Muscle of arm (tissue), 1 donor: ENCODE measurements at regions not wholly inside any gene's neighbourhood (a gene's known extent, or its start where the extent isn't known, plus 50 kb on each side); places are given as distances from the start of the nearest gene placed in this dataset.
"Not testable (repeated sequence)": the region's sequence is repeated elsewhere in the genome, so short reads cannot be mapped to it uniquely, and the experiment has no call there.

ENCODE experiments used
- DNase-seq: peaks from one replicate; pipeline ENCODE4 v3.0.0-alpha.2; 2013

DNA sequence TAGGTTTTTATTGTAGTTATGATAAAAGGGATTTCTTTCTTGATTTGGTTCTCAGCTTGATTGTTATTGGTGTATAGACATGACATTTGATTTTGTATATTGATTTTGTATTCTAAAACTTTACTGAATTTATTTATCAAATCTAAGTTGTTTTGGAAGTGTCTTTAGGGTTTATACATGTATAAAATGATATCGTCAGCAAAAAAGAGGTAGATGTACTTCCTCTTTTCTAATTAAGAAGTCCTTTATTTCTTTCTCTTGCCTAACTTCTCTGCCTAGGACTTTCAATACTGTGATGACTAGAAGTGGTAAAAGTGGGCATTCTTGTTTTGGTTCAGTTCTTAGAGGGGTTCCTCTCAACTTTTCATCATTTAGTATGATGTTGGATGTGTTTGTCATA lies 487.3 kb upstream of the KIF2B start:
- no peak for DNase-seq

- DNase-seq, result no peak
Observed at GRCh38 chr17:53330756-53331155, 492.0 kb upstream of the KIF2B start.

DNA sequence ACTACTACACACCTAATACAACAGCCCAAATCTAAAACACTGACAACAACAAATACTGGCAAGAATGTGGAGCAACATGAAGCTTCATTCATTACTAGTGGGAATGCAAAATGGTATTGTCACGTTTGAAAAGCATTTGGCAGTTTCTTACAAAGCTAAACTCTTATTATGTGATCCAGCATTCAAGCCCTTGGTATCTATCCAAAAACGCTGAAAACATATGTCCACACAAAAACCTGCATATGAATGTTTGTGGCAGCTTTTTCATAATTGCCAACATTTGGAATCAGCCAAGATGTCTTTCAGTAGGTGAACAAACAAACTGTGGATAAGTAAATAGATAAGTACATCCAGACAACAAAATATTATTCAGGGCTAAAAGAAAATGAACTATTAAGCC lies 501.1 kb upstream of the KIF2B start:
- DNase-seq, result no peak

- no peak for DNase-seq
Observed at GRCh38 chr17:53319947-53320346, 502.8 kb upstream of the KIF2B start.

DNA sequence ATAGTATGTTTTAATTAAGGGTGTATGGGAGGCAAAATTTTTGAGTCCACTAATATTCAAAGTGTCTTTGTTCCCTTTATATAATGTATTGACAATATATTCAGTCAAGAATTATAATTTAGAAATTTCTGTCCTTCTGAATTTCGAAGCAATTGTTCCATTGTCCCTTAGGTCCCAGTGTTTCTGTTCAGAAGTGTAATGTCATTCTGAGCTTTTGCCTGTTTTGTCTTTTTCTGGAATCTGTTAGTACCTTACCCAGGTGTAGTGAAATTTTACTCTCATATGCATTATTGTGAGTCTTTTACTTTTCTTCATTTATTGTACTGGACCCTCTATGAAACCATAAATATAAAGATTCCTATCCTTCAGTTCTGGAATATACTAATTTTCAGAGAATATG lies 505.7 kb upstream of the KIF2B start:
- no peak for DNase-seq

- no peak for DNase-seq
Observed at GRCh38 chr17:53316073-53316472, 506.7 kb upstream of the KIF2B start.

GRCh38 chr17:53314521-53314920 lies 508.2 kb upstream of the KIF2B start:
- DNase-seq, result no peak

DNA sequence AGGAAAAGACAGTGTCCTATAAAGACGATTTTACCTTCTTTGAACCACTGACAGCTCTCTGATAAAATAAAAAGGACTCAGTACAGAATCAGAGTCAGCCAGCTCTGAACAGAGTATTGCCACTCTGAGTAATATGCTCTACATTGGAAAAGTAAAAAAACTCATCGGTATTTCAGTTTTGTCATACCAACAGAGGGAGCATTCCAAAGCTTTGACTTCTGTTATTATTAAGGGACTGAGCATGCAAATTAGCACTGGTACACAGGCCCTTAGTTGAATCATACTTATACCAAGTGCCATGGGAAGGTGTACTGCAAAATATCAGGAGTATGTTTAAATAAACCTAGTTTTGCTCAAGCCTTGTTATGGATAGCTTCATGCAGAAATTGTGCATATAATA lies 509.0 kb upstream of the KIF2B start:
- no peak for DNase-seq

DNA sequence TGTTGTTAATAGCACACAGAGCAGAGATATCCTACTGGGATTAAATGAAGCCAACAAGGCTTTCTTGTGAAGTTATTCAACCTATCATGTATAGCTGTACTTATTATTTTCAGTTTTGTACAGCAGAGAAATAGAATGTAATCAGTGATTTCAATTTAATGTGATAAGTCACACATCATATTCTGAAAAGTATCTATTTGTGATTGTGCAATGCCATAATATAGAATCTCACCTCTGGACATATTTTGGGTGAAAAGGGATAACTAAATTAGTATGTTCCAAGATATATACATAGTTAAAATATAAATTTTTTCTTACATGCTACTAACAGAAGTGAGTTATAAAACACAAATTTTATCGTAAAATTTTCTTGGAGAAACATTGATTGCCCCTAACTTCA lies 544.3 kb upstream of the KIF2B start:
- no peak for DNase-seq

DNA sequence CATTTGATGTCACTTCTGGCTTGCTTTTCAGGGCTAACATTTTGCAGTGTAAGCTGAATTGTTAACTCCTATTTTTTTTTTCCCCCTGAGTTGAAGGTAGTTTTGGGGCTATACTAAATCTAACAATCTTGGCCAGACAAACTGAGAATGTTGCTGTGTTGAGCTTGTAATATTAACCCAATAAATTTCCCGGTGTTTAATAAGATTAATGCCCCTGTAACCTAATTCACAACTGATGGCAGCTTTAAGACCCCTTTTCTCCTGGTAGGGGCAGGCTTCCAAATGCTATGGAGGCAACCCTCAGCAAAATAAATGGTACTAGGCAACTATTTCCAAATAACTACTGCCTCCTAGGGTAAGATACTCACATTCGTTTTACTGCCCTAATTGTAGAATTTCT lies 549.6 kb upstream of the KIF2B start:
- no peak for DNase-seq

- DNase-seq, result peak; percentile 43
Observed at GRCh38 chr17:53270936-53271335, 551.8 kb upstream of the KIF2B start.

GRCh38 chr17:53264730-53265129 lies 558.0 kb upstream of the KIF2B start:
- no peak for DNase-seq

- no peak for DNase-seq
Observed at GRCh38 chr17:53253956-53254597, 568.6 kb upstream of the KIF2B start.

DNA sequence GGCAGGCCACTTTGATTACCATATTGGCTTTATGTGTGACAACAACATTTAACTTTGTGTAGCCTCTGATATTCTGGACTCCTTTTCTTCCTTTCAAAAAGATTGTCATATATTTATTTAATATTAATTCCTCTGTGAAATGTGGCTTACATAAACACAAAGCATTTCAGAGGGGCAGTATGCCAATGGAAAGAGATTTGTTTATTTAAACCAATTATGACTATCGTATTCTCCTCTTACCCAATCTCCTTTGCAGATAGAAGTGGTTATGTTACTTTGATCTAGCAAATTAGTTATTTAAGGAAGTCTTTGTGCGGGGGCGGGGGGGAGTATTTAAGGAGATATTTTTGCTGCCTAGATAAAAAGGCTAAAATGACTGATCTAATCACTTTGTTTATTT lies 573.7 kb upstream of the KIF2B start:
- DNase-seq, result no peak

GRCh38 chr17:53234138-53234537 lies 588.6 kb upstream of the KIF2B start:
- no peak for DNase-seq

DNA sequence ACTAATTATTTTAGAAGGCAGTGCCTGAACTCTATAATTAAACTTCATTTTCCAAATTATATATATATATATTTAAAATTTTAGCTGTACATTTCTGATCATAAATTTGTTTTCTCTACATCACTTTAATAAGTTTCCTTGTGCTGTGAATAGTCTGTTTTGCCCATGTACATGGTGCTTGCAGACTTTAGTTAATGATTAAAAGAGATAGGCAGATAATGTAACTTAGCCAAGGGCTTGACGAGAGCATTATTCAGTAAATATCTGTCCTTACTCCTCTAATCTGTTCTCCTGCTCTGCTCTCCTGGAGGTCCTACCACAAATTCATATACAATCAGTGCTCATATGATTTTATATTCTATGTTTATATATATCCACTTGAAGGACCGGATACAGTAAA lies 595.2 kb upstream of the KIF2B start:
- no peak for DNase-seq

GRCh38 chr17:53227111-53227510 lies 595.6 kb upstream of the KIF2B start:
- DNase-seq, result no peak

DNA sequence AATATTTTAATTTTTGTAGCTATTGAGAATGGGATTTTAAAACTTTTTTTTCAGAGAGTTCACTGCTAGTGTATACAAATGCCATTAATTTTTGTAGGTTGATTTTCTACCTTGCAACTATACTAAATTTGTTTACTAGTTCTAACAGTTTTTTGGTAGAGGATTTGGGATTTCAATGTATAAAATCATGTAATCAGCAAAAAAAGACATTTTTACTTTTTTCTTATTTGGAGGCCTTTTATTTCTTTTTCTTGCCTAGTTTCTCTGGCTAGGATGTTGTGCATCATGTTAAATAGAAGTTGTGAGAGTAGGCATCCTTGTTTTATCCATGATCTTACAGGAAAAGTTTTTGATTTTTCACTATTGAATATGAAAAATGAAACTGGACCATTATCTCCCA lies 602.9 kb upstream of the KIF2B start:
- no peak for DNase-seq

GRCh38 chr17:53218723-53219122 lies 604.0 kb upstream of the KIF2B start:
- no peak for DNase-seq

GRCh38 chr17:53217311-53217710 lies 605.4 kb upstream of the KIF2B start:
- DNase-seq, result no peak

DNA sequence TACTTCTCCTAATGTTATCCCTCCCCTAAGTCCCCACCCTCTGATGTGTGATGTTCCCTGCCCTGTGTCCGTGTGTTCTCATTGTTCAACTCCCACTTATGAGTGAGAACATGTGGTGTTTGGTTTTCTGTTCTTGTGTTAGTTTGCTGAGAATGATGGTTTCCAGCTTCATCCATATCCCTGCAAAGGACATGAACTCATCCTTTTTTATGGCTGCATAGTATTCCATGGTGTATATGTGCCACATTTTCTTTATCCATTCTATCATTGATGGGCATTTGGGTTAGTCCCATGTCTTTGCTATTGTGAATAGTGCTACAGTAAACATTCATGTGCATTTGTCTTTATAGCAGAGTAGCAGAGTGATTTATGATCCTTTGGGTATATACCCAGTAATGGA lies 613.8 kb upstream of the KIF2B start:
- not testable (repeated sequence) for DNase-seq

DNA sequence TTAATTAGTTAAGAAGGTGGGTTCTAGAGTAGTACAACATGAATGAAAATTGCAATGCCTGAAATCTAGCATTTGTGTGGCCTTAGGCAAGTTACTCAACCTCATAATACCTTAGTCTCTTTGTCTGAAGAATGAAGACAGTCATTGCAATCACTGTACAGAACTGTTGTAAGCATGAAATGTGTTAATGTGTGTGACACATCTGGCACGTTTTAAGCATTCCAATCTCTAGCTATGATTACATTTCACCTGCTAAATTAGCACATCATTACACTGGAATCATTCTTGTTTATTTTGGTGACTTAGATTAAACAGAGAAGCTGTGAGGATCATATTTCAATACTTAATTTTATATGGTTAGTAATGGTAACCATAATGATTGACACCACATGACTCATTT lies 629.7 kb upstream of the KIF2B start:
- DNase-seq, result no peak

DNA sequence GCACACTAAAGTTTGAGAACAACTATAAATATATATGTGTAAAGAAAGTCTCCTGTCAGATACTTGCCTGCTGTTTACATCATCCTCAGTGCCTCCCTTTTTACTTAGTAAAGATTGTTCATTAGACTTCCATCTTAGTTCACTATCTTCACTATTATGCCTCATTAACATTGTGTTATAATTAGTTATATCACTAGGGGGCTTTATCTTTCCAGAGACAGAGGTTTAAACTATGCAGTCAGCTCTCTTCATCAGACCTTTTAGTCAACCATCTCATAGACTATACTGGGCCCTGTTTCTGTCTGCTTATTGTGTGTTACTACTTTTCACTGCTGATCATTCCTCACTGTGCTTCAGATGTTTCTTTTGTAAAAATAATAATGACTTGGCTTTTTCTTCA lies 630.8 kb upstream of the KIF2B start:
- no peak for DNase-seq

- DNase-seq, result no peak
Observed at GRCh38 chr17:53186001-53186400, 636.7 kb upstream of the KIF2B start.

DNA sequence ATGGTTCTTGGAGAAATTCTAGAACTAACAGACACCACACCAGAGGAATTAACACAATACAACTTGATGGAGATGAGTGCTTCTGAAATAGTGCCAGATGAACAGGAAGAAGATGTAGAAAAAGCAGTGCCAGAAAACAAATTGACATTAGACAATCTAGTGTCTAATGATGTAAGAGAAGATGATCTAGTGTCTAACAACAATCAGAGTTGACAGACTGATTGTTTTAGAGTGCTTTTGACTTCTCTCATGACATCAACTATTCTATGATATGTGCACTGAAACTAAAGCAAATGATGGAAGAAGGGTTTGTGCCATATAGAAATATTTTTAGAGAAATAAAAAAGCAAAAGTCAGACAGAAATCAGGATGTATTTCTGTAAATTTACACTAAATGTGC lies 646.1 kb upstream of the KIF2B start:
- no peak for DNase-seq
